ENCODE measurements at regions not wholly inside any gene's neighbourhood (a gene's known extent, or its start where the extent isn't known, plus 50 kb on each side); places are given as distances from the start of the nearest gene placed in this dataset.

GRCh38 chr10:78318305-78318704 lies 284.6 kb downstream of the RPS24 start:
- TF ChIP-seq CTCF (IDR thresholded peaks at IDR 0.05 in 2 of 3, conservative IDR thresholded peaks at IDR 0.05 in 1 of 3; ENCODE audit: borderline replicate concordance in 1 of 3, insufficient read depth in 1 of 3, low read depth in 2 of 3, low read length in 2 of 3) (no peak), POLR2A (IDR thresholded peaks at IDR 0.05; ENCODE audit: borderline replicate concordance, extremely low read depth, insufficient read depth, insufficient read length) (no peak), ZFX (IDR thresholded peaks at IDR 0.05) (no peak), POLR2AphosphoS5 (IDR thresholded peaks at IDR 0.05; ENCODE audit: low read depth, low read length) (no peak), JUND (IDR thresholded peaks at IDR 0.05) (no peak), REST (IDR thresholded peaks at IDR 0.05; ENCODE audit: low read depth) (no peak), ATF3 (IDR thresholded peaks at IDR 0.05) (no peak), ZNF274 (IDR thresholded peaks at IDR 0.05; ENCODE audit: low read depth, low read length) (no peak), YY1 (IDR thresholded peaks at IDR 0.05; ENCODE audit: extremely low read depth, insufficient replicate concordance, low read depth, low read length) (no peak), SP1 (IDR thresholded peaks at IDR 0.05; ENCODE audit: low read depth) (no peak), CBX3 (IDR thresholded peaks at IDR 0.05; ENCODE audit: low read depth) (no peak)

Data from HCT116 (cell line).